ENCODE measurements at regions not wholly inside any gene's neighbourhood (a gene's known extent, or its start where the extent isn't known, plus 50 kb on each side); places are given as distances from the start of the nearest gene placed in this dataset.

GRCh38 chr6:153208706-153209105 is 77.6 kb upstream of the RGS17 start:
- no peaks in the 10 kb centered on the region for H3K9me3 Mint-ChIP-seq (ENCODE audit: low read depth, unreplicated experiment)
- no peak overlapping the region for H3K27ac Mint-ChIP-seq (ENCODE audit: unreplicated experiment)
- no peaks in the 10 kb centered on the region for H3K36me3 Mint-ChIP-seq (ENCODE audit: insufficient read depth, unreplicated experiment)
- no peak overlapping the region for H3K4me3 Mint-ChIP-seq (ENCODE audit: low read depth, unreplicated experiment)
- no peak for DNase-seq
- H3K4me1 Mint-ChIP-seq (ENCODE audit: low read depth, unreplicated experiment) = no peaks in the 10 kb centered on the region
- CTCF ChIA-PET = no interaction called here
- no TSS peak for BruUV-seq (replicated peaks)
- no peak for TF ChIP-seq CTCF (IDR thresholded peaks at IDR 0.05; ENCODE audit: unreplicated experiment)
- intact Hi-C loops (cut with micrococcal nuclease; ENCODE audit: unreplicated experiment) = no loop called here
- H3K27me3 Mint-ChIP-seq (ENCODE audit: unreplicated experiment) = no peaks in the 10 kb centered on the region

- CTCF ChIA-PET = no interaction called here
Observed at GRCh38 chr6:153207617-153208016, 76.5 kb upstream of the RGS17 start.

GRCh38 chr6:153207006-153207405 is 75.9 kb upstream of the RGS17 start:
- CTCF ChIA-PET = no interaction called here
- Mint-ChIP-seq H3K36me3 (ENCODE audit: insufficient read depth, unreplicated experiment) (no peaks in the 10 kb centered on the region), H3K27me3 (ENCODE audit: unreplicated experiment) (no peaks in the 10 kb centered on the region), H3K9me3 (ENCODE audit: low read depth, unreplicated experiment) (no peaks in the 10 kb centered on the region), H3K4me3 (ENCODE audit: low read depth, unreplicated experiment) (no peak overlapping the region), H3K27ac (ENCODE audit: unreplicated experiment) (no peak overlapping the region), H3K4me1 (ENCODE audit: low read depth, unreplicated experiment) (no peaks in the 10 kb centered on the region)
- DNase-seq = no peak
- intact Hi-C loops (cut with micrococcal nuclease; ENCODE audit: unreplicated experiment) = no loop called here
- no TSS peak for BruUV-seq (replicated peaks)
- no peak for TF ChIP-seq CTCF (IDR thresholded peaks at IDR 0.05; ENCODE audit: unreplicated experiment)

More at GRCh38 chr6:153207617-153208016, 76.5 kb upstream of the RGS17 start:
- intact Hi-C loops (cut with micrococcal nuclease; ENCODE audit: unreplicated experiment) = no loop called here
- Mint-ChIP-seq H3K4me1 (ENCODE audit: low read depth, unreplicated experiment) (no peaks in the 10 kb centered on the region), H3K27ac (ENCODE audit: unreplicated experiment) (no peak overlapping the region), H3K27me3 (ENCODE audit: unreplicated experiment) (no peaks in the 10 kb centered on the region), H3K4me3 (ENCODE audit: low read depth, unreplicated experiment) (no peak overlapping the region), H3K9me3 (ENCODE audit: low read depth, unreplicated experiment) (no peaks in the 10 kb centered on the region), H3K36me3 (ENCODE audit: insufficient read depth, unreplicated experiment) (no peaks in the 10 kb centered on the region)
- TF ChIP-seq CTCF (IDR thresholded peaks at IDR 0.05; ENCODE audit: unreplicated experiment) = no peak
- no peak for DNase-seq
- BruUV-seq (replicated peaks) = no TSS peak

- no peak for DNase-seq
- no peak overlapping the region for H3K4me3 Mint-ChIP-seq (ENCODE audit: low read depth, unreplicated experiment)
- CTCF ChIA-PET = no interaction called here
- no peak overlapping the region for H3K27ac Mint-ChIP-seq (ENCODE audit: unreplicated experiment)
- intact Hi-C loops (cut with micrococcal nuclease; ENCODE audit: unreplicated experiment) = no loop called here
- BruUV-seq (replicated peaks) = no TSS peak
- H3K9me3 Mint-ChIP-seq (ENCODE audit: low read depth, unreplicated experiment) = no peaks in the 10 kb centered on the region
- no peaks in the 10 kb centered on the region for H3K4me1 Mint-ChIP-seq (ENCODE audit: low read depth, unreplicated experiment)
- H3K36me3 Mint-ChIP-seq (ENCODE audit: insufficient read depth, unreplicated experiment) = no peaks in the 10 kb centered on the region
- no peak for TF ChIP-seq CTCF (IDR thresholded peaks at IDR 0.05; ENCODE audit: unreplicated experiment)
- H3K27me3 Mint-ChIP-seq (ENCODE audit: unreplicated experiment) = no peaks in the 10 kb centered on the region
Observed at GRCh38 chr6:153192943-153193885, 62.1 kb upstream of the RGS17 start.

All from Calu3 (cell line).